ENCODE measurements at regions not wholly inside any gene's neighbourhood (a gene's known extent, or its start where the extent isn't known, plus 50 kb on each side); places are given as distances from the start of the nearest gene placed in this dataset.
"Not testable (repeated sequence)": the region's sequence is repeated elsewhere in the genome, so short reads cannot be mapped to it uniquely, and the experiment has no call there.

DNA sequence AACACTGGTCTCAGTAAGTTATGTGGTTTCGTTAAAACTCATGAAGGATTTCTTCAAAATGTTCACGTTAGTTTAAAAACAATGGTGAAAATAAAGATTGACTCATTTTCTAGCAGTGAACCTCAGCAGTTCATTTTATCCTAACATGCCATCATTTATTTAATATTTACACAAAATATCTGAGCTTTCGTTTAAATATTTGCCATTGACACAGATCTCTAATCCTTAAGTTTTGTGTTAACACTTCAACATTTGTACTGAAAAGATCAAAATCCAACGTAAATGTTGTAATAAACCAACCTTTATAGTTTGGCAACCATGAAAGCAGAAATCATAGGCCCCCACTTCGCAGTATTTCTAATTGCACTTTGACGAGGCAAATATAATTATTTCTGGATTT is 1129.5 kb downstream of the PLA2G4A start:
- DNase-seq (ENCODE audit: low spot score) = no peak

DNA sequence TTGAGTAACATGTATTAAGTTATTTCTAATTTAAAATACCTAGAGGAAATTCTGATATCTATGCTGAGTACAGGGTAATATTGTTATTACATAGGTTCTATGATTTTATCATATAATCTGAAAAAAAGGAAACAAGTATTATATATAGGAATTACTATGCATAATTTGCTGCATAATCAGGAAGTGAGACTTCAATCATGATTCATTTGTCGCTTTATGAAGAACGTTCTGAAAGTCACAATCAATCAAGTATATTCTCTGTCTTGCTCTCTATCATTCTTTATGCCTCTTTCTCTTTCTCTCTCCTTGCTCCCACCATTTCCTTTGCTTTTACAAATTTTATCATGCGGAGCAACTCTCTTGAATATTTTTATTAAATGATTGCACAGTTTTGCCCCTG is 1130.3 kb downstream of the PLA2G4A start:
- no peak for DNase-seq (ENCODE audit: low spot score)

DNA sequence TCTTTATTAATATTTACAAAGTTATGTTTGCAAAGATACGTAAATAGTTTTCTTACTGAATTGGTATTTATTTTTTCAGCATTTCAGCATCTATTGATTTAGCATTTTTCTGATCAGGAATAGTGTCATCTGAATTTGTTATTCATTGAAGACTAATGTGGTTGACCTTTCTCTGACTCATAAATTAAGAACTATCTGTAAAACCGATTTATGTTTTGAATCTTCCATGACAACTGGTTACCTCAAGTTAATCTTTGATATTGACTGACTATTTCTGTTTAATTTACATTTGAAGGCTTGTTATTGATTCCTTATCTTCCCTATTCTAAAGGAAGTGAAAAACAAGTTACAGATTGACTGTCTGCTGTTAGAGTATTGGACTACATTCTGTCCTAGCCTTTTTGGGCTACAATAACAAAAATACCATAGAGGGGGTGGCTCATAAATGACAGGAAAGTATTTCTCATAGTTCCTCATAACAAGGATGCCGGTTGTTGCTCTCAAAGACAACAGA is 1131.4 kb downstream of the PLA2G4A start:
- no peak for DNase-seq (ENCODE audit: low spot score)

DNA sequence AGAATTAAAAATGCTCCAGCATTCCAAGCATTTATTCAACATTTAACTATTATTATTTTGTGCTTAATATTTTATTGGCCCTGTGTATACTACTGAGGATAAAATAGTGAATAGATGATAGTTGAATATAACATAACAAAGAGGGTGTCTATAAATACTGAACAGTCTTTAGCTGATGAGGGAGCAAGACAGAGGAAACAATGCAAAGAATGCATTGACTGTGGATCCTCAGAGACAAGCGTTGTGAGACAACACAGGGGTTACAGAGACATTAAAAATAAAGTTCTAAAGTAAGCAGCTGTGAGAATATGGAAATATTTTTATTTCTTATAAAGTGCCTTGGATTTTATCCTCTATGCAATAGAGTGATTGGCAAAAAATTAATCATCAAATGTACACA is 1133.1 kb downstream of the PLA2G4A start:
- DNase-seq (ENCODE audit: low spot score) = no peak

DNA sequence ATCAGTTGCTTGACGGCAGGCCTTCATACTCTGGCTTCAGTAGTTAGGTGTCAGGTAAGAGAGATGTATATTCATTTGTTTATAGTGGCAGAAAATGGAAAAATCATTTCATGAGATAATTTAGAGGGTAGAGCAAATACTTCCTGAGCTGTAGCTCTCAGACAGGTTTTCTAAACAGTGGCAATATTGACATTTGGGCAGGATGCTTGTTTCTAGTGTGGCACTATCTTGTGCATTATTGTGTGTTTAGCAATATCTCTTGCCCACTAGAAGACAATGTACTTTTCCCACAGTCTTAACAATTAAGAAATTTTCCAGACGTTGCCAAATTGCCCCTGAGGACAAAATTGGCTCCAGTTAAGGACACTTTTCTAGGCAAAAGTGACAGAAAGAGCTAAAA is 1143.1 kb downstream of the PLA2G4A start:
- no peak for DNase-seq (ENCODE audit: low spot score)

DNA sequence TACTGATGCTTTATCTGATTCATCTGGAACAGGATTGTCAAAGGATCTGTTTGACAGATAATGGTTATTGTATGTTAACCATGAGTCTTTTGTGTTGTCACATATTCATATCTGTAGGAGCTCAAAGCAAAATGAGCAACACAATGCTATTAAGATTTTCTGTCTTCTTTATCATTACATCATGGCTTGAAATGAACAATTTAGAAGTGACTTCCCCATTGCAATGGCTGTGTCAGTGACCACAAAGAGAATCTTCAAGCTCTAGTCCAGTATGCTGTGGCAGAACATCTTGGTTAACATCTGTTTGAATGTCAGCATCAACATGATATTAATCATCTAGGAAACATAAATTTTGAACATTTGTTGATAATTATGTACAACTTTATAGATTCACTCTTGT is 1148.5 kb downstream of the PLA2G4A start:
- DNase-seq (ENCODE audit: low spot score) = no peak

DNA sequence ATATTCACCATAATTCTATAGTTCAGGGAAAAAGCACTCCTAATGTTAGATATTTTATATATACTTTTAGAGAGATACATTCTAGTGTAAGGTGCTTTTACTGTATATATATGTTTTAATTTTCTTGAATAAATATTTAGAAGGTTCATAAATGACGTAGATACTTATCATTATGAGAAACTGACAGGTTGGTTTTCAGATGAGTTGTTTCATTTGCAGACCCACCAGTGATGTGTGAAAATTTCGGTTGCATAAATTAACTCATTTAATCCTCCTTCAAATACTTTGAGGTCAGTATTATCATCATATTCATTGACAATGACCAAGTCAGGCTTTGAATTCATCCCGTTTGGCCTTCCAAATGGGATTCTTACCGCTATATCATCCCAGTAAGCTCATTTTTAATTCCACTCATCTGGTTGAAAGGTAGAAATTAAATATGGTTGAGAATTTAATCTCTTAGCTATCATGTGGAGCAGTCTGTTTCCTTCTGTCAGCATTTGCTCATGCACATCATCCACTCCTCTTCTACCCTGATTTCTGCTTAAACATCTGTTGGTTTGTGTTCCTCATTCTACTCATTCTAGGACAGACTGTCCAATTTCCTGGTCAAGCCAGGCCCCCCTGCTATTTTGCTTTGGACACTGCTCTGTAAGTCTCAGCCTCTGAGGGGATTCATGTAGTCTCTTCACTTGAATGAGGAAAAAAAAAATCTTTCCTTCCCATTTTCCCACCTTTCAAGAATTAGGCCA is 1156.6 kb downstream of the PLA2G4A start:
- no peak for DNase-seq (ENCODE audit: low spot score)

DNA sequence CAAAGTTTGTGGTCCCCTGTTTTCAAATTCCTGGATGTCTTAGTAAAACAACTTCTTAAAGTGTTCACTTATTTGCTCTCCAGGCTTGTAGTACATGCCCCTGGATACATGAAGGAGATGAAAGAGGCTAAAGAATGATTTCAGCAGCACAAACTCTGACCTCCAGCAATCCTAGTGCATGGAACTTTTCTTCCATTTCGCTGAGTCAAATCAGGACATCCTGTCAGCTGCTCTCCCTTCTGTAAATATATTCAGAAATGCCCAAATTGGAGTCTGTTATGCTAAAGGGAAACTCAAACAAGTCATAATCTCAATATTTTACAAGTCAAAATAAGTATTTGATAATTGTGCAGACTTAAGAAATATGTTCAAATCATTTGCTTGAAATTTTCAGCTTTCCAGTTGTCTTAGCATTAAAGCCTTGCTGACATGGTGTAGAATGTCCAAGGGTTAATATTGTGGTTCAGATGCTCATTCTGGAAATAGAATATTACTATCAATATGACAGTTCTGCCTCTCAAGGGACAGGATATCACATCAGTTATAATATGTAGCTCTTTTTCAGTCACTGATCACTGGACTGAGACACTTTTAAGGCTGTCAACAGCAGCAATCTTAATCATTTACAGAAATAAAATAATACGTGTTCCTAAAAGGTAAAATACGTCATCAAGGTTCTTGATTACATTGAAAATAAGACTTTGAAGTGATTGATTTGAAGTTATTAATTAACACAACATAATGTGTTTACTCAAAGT is 1157.3 kb downstream of the PLA2G4A start:
- DNase-seq (ENCODE audit: low spot score) = no peak

DNA sequence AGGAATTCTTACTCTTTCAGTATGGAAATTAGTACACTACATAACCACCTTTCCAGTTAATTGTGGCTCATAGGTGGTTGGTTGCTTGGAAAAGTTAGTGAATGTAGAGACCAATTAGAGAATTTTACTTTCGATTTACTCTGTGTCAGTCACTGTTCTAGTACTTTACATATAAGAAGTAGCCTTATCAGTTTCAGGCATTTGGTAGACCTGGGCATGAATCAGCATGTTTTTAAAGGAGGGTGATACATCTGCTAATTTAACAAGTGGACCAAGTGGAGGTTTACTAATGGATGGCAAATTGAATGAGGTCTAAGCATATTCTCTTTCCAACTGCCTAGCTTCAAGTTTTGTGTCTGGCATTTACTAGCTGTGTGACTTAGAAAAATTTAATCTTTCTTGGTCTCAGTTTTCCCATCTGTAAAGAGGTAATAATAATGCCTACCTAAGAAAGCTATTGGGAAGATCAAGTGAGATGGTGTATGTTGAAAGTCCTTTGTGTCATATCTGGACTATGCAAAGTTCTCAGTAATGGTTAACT is 1158.6 kb downstream of the PLA2G4A start:
- DNase-seq (ENCODE audit: low spot score) = no peak

DNA sequence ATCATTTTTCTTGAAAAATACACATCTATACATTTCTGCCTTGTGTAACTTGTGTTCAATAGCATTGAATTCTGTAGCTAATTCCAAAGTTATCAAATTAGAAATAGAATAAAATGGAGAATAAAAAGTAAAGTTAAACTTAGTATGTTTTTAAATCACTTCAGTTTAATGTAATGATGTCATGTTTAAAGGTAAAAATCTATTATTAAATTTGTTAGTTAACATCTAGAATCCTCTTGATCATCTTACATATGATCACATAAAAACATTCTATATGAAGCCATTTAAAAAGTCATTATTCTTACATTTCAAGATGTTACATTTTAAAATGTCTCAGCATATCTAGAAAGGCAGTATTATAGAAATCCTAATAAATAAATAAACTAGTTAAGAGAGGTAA is 1163.2 kb downstream of the PLA2G4A start:
- no peak for DNase-seq (ENCODE audit: low spot score)

DNA sequence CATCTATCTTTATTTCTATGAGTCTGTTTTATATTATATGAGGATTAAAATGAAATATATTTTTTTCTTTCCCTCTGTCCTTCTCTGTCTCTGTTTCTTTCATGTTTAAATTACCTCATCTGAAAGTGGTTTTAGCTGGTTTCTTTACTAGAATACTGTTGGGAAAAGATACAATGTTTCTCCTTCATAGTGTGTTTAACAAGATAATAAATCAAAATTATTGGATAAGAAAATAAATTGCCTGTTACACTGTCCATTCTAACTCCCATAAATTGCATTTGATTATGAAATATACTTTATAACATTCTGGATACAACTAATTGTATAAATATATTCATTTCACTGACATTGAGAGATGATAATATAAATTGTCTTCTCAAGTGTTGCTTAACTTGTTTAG is 1168.0 kb downstream of the PLA2G4A start:
- DNase-seq (ENCODE audit: low spot score) = no peak

DNA sequence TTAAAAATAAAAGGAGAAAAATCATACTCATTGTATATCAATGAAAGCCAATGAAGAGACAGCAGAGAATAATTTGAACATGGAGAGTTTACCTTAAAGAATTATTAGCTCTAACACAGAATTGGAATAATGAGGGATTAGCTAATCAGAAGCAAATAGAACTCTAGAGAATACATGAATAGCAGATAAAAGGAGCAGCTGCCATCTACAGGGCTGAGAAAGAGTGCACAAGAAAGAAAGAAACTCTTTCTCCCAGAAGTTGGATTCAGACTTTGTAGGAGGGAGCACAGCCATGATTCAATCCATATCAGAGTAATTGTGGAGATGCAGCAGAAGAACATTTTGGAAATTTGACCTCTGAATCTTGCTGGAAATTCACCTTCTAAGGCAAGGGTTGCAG is 1171.2 kb downstream of the PLA2G4A start:
- DNase-seq (ENCODE audit: low spot score) = peak; percentile 33

DNA sequence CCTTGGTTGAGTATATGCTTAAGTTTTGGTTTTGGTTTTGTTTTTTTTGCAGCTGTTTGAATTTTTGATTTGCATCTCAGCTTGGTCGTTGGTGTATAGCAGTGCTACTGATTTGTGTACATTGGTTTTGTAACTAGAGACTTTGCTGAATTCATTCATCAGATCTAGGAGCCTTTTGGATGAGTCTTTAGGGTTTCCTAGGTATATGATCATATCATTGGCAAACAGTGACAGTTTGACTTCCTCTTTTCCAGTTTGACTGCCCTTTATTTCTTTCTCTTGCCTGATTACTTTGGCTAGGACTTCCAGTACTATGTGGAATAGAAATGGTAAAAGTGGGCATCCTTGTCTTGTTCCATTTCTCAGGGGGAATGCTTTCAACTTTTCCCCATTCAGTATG is 1174.9 kb downstream of the PLA2G4A start:
- not testable (repeated sequence) for DNase-seq (ENCODE audit: low spot score)

DNA sequence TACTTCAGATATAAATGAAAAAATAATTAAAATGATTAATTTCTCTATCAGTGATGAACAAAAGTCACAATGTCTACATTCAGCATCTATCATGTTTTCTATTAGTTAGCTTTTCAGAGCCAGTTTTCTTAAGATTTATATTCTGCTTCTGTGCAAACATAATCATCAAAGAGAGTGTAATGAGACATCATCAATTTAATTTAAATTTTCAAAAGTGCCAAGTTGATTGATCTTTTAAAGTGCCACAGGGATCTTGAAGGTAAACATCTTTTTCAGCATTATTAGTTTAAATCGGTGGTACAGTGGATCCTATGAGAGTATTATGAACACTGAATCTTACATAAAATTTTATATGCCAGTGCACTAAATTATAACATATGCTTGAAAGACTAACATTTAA is 1176.1 kb downstream of the PLA2G4A start:
- no peak for DNase-seq (ENCODE audit: low spot score)

DNA sequence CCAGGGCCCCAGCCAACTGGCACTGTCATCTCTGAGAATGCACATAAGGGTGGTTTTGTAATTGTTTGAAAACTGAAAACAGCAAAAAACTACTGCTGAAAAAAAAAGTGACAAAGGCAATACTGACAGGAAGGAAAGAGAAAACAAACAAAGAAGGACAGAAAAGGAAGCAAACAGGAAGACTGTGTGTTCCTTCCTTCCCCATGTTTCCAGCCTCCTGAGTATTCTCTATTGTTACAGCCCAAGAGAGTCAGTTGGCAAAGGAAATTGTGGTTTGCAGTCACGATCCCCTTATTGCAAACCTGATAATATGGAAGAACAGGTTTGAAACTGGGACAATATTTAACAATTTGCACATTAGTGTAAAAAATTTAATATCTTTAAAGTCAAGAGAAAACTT is 1177.6 kb downstream of the PLA2G4A start:
- no peak for DNase-seq (ENCODE audit: low spot score)

DNA sequence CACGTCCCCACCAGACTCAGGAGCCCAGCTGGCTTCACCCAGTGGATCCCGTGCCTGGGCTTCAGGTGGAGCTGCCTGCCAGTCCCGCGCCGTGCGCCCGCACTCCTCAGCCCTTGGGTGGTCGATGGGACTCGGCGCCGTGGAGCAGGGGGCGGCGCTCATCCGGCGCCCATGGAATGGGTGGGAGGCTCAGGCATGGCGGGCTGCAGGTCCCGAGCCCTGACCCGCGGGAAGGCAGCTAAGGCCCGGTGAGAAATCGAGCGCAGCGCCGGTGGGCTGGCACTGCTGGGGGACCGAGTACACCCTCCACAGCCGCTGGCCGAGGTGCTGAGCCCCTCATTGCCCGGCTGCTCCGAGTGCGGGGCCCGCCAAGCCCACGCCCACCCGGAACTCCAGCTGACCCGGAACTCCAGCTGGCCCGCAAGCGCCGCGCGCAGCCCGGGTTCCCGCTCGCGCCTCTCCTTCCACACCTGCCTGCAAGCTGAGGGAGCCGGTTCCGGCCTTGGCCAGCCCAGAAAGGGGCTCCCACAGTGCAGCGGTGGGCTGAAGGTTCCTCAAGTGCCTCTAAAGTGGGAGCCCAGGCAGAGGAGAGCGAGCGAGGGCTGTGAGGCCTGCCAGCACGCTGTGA is 1184.6 kb downstream of the PLA2G4A start:
- not testable (repeated sequence) for DNase-seq (ENCODE audit: low spot score)

DNA sequence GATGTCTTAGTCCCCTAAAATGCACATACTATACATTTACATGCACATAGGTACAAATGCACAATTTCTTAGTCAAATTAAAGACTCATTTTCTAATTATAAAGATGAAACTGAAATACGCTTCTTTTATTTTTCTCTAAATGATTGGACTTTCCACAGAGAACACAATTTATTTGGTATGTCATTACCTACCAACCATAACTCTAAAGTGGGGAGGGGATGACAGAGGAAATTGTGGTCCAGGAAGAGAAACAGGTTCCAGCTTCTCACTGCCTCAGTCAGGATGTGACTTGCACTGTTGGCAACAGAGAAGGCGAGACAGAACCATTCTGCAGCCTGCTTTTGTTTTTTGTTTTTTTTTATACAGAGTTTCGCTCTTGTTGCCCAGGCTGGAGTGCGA is 1189.2 kb downstream of the PLA2G4A start:
- no peak for DNase-seq (ENCODE audit: low spot score)

DNA sequence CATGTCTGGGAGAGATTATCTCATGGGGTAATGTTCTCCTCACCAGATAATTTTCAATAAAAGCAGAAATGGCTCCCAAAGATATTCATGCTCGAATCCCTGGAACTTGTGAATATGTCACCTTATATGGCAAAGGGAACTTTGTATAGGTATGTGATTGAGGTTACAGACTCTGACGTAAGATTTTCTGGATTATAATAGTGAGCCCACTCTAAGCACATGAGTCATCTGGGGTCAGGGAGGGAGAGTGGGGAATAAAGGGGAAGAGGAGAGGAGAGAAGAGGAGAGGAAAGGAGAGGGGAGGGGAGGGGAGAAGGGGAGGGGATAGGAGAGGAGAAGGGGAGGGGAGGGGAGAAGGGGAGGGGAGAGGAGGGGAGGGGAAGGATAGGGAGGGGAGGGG is 1193.9 kb downstream of the PLA2G4A start:
- no peak for DNase-seq (ENCODE audit: low spot score)

DNA sequence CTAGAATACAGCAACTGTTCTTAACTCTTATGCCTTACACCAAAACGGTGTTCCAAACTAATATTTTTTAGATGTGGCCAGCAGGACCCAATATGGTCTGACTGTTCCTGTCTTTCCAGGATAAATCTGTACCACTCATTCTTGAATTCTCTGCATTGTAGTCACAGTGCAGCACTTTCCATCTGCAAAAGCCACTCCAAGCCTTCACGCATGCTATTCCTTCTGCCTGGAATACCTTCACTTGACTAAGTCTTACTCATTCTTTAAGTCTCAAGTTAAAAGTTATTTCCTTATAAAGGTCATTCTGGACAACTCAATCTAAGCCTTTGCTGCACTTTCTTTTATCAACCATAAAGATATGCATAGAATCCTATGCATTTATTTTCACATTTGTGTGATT is 1194.5 kb downstream of the PLA2G4A start:
- DNase-seq (ENCODE audit: low spot score) = no peak

DNA sequence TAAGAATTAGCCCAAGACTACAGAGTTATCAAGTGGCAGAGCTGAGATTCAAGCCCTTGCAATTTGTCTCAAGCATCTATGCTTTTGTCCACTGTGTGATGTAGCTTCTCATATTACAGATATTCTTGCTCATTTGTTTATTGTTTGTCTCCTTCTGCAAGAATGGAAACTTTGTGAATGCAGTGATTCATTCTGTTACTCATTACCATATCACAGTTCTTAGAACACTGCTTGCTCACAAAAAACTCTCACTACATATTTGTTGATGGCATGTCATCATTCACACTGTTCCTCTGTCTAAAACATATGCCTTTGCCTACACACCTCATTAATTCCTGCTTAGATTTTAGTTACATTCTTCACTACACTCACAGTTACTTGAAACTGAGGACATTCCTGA is 1198.9 kb downstream of the PLA2G4A start:
- peak; percentile 82 for DNase-seq (ENCODE audit: low spot score)

DNA sequence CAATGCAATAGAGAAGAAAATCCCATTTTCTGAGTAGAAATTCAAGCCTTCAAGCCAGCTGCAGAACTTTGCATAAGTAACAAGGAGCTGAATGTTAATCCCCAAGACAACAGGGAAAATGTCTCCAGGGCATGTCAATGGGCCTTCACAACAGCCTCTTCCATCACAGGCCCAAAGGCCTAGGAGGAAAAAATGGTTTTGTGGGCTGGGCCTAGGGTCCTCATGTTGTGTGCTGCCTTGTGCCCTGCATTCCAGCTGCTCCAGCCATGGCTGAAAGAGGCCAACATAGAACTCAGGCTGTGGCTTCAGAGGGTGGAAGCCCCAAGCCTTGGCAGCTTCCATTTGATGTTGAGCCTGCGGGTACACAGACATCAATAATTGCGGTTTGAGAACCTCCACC is 1208.8 kb downstream of the PLA2G4A start:
- not testable (repeated sequence) for DNase-seq (ENCODE audit: low spot score)

DNA sequence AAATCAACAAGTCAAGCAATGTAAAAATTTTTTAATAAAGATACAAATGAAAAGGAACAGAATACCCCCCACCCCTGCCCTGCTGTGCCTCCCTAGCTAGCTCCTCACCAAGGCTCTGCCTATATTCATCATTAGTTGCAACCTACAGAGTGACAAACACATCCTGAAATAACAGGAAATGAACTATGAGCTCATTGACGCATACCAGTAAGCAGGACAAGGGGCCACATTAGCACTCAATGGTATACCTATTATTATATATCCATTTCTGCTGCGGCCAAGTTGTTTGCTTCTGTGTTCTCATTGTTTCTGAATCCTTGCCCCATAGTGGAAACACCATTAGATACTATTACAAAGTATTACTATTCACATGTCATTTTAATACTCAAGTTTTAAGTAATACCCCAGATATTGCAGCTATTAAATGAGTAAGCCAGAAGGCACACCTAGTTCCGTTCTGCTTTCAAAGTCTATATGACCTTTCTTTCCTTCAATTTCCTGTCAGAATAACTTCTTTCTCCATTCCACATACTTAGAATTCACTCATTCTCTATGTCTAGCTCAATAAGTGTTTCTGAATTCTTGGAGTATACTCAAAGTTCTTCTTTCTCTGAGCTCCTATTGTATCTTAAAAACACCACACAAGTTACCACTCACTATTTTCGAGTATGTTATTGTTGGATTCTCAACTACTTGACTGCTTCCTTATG is 1214.9 kb downstream of the PLA2G4A start:
- no peak for DNase-seq (ENCODE audit: low spot score)
